Fibroblast of skin of abdomen (primary cell): ENCODE measurements at regions not wholly inside any gene's neighbourhood (a gene's known extent, or its start where the extent isn't known, plus 50 kb on each side); places are given as distances from the start of the nearest gene placed in this dataset.

ENCODE experiments used
- DNase-seq: peaks from one replicate; pipeline ENCODE4 v3.0.0-alpha.2; 2013

- no peak for DNase-seq
Measured at GRCh38 chr10:27599546-27599945, 95.4 kb downstream of the RAB18 start.

DNA sequence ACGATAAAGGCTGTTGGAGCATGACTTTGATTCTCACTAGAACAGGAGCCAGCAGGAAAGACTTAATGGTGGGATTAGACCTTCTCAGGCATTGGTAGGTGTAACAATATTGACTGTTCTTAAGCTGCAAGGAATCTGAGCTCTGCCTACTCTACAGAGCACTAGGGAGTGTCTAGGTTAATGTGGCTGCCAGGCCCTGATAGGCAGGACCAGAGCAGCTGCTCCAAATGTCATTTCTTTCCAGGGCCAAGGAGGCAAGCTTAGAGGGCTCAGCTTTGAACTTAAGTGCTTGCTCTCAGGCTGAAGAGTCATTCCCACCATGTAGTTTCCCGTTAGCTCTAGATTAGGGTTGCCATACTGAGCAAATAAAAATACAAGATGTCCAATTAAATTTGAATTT lies 96.8 kb downstream of the RAB18 start:
- DNase-seq, result no peak

DNA sequence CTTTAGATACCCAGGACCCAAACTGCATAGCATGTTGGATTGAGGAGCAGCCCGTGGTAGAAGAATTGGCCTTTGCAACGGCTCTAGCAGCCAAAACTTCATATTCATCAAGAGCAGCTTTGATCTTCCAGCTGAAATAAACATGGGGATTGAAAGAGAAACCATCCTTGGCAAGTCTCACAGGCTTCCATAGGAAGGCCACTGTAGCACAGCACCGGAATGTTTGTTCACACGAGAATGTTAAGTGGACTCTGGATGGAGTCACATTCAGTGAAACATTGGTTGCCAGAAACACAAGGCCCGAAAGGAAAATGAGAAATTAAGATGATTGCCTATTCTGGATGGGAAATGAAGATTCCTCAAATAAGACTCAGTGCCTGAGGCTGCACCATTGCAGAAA lies 97.4 kb downstream of the RAB18 start:
- DNase-seq, result no peak

GRCh38 chr10:27601946-27602538 lies 97.9 kb downstream of the RAB18 start:
- DNase-seq, result no peak

DNA sequence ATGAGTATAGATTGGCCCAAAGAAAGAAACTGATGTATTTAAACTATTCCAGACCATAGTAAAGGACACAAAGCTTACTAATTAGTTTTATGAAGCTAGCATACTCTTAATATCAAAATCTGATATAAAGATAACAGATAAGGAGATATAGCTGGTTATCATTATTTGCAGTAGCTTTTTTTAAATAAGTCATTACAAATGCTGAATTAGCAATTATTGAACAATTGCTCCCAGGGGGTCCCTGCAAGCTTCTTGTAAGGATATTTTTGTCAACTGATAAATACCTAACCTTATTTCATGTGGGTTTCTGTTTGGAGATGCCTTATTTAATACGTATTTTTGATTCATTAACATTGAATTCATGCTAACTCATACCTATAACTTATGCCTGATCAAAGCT lies 99.0 kb downstream of the RAB18 start:
- DNase-seq, result no peak

DNA sequence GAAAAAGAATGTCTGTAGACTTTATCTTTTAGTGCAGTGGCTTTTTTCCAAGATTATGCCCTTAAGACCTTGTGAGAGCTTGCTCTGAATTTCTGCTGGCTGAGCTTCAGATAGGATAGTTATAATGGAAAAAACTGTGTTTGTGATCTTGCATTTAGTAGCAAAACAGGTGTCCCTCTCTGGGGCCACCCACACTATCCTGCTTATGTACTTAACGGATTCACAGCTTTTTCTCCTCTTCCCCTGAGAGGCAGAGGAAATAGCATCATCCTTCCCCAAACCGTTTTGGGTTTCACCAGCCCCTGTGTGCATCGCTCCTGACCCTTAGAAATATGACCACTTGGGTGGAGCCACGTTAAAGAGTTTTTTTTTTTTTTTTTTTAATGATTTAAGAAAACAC lies 101.2 kb downstream of the RAB18 start:
- DNase-seq, result no peak

DNA sequence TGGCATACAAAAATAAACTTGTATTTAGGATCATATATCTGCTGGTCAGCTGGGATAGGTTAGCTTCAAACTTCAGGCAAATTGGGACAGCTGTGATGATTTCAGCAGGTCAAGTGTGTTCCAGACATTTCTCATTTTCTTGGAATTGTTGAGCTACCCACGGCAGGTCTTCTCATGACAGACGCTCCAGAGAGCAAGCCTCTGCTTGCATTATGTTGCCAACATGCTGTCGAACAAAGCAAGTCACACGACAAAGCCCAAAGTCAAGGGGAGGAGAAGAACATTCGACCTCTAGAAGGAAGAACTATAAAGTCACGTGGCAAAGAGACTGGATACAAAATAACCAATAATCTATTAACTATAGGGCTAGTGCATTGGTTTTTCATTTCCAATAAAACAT lies 103.5 kb downstream of the RAB18 start:
- no peak for DNase-seq

- peak; percentile 86 for DNase-seq
Measured at GRCh38 chr10:27611236-27611635, 107.1 kb downstream of the RAB18 start.

DNA sequence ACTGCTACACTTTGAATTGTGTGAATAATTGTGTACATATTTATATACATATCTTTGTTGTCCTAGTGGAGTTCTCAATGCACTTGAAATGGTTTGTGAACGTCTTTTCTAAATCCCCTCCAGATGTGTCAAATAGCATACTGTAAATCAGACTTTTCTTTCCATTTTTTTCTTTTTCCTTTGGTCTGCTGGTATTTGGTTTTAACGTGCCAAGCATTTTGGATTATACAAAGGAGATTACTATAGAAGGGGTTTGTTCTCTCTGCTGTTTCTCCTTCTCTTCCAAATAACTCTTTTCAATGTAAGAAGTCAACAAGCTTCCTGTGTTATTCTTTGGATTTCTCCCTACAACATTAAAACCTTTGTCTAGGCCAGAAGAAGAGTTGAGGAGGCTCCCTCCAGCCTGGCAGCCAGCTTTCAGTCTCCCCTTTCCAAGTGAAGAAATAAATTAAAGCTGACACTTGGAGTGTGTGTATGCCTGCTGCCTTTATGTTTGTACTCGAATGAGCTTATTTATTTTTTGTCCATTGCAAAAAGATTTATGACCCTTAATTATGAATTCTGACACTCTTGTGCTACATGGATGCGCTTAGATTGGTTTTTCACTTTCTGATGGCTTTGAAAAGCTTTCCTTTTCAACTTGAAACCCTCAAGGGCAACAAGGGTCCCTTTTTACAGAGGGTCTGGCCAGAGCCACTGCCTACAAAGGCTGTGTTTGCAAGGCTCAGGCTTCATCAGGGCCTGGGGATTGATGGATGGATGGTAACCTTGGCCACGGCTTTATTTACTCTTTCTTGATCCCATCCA lies 107.8 kb downstream of the RAB18 start:
- DNase-seq, result peak; percentile 51

DNA sequence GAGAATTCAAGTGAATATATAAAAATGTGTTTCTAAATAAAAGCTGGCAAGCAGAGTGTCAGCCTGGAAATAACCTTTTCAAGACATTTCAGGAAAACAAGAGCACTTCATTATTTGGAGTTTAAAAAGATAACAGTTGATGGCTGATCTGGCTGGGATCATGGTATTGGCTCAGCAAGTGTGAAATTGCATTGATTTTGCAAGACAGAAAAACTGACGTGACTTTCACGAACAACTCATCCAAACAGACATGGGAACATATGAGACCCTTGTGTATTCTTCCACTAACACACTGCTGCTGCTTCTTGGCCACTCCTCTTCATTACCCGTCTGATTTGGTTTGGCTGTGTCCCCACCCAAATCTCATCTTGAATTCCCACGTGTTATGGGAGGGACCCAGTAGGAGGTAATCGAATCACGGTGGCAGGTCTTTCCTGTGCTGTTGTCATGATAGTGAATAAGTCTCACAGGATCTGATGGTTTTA lies 108.5 kb downstream of the RAB18 start:
- no peak for DNase-seq

DNA sequence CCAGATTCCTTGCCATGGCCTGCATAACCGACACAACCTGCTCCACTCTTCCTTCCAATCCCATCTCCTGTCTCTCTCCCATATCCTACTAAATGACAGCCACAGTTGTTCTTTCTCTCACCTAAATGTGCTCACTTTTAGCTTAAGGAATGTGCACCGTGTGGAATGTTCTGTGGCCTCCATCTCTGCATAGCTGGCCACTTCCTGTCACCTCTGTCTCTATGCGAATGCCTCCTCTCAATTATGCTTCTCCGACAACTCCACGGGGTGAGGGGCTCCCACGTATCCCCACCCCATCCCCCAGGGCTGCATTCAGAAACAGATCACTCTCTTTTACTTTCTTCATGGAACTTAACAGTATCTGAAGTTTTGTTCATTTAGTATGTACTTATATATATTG lies 110.7 kb downstream of the RAB18 start:
- no peak for DNase-seq

- no peak for DNase-seq
Measured at GRCh38 chr10:27618036-27618615, 114.0 kb downstream of the RAB18 start.

GRCh38 chr10:27618906-27619305 lies 114.8 kb downstream of the RAB18 start:
- DNase-seq, result peak; percentile 74

DNA sequence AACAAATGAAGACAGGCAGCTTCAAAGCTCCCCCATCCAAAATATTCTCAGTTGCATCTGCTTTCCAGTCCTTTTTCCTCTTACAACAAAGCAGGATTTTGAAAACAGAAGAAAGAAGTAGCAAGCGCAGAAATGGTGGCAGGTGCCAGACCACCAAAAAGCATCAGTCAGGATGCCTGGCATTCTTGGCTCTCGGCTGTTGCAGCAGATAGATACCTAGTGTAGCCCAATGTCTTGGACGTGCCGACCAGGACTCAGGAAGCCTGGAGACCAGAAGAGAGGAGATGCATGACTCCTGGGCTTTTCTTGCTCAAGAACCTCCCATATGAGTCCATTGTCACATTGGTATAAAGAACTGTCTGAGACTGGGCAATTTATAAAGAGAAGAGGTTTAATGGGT lies 115.2 kb downstream of the RAB18 start:
- DNase-seq, result no peak

DNA sequence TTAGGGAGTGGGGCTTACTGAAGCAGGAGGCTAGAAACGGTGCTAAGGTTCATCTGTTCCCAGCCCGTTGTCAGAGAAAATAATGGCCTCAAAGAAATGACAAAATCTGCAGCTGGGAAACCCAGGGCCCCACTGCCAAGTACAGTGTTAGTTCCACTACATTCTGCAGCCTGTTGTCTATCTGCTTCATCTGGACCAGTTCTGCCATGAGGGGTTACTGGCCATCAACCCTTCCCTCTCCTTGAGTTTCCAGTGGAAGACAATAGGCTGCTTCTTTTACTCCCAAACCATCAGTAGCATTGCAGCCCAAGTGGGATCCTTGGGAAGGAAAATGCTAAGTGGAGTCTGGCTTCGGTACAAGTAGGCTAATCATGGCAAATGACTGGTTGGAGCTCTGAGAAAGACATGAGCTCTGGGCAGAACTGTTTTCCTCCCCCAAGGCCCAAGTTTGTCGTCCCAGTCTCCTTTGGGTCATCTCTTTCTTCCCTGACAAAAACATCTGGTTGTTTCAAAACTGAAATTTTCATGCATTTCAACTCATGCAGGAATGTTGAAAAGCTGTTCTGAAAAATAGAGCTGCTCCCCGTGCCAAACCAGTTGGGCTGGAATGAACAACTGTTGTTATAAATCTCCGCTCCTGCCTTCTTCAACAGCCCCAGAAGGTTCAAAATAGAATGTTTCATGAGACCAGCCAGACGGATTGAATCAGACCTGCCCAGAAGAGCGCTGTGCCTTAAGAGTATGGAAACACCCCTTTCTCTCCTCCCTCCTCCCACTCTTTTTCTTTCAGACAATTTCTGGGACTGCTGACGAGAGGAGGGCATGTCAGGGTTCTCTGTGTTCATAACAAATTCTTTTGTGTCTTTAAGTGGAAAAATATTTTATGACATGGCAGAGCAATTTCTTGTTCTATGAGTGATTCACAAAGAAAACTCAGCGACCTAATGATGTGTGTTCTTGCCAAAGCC lies 116.6 kb downstream of the RAB18 start:
- peak; percentile 99 for DNase-seq

DNA sequence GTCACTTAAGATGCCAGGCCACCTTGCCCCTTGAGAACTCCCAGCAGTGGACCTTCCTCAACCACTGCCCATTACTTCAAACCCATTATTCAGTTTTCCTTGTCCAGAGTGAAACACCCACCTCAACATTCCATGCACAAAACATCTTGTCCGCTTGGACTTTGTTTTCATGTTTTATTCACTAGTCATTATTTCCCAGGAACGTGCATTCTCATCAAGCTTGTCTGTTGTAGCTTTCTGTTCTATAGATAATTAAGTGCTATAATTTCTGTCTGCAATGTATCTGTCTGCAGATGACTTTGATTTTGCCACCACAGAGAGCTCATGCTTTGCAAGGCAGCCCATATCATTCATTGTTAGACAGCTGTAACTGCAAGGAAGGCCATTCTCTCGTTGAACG lies 117.4 kb downstream of the RAB18 start:
- peak; percentile 93 for DNase-seq

GRCh38 chr10:27622596-27622995 lies 118.5 kb downstream of the RAB18 start:
- DNase-seq, result no peak
